ENCODE measurements at regions not wholly inside any gene's neighbourhood (a gene's known extent, or its start where the extent isn't known, plus 50 kb on each side); places are given as distances from the start of the nearest gene placed in this dataset.

- TF ChIP-seq CTCF (IDR thresholded peaks at IDR 0.05) = no peak
- TF ChIP-seq POLR2A (IDR thresholded peaks at IDR 0.05) = no peak
These were observed 629.7 kb downstream of the PCDH7 start for GRCh38 chr4:31349907-31350306.

Measured in right lobe of liver (tissue), 4 donors.